ENCODE measurements at regions not wholly inside any gene's neighbourhood (a gene's known extent, or its start where the extent isn't known, plus 50 kb on each side); places are given as distances from the start of the nearest gene placed in this dataset.

DNA sequence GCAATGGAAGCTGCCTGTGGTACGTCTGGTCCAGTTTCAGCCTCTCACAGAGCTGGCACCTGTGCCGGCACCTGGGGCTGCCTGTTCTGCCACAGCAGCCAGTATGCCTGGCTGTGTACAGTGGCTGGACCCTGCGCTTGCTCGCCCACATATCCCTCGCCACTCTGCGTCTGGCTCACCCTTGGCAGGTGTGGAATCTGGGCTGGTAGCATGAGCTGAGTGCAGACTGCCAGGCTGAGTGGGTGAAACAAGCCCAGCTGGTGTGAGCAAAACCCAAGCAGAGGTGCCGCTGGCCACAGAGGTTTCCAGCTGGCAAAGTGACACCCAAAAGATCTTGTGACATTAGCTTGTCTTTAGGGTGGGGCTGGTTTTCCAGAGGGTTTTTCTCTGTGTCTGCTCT is 80.7 kb downstream of the ING1 start:
- DNase-seq (ENCODE audit: extremely low spot score): no peak
- ChIA-PET CTCF (interaction anchor here (1.2 to 1.3 kb wide), 2 partner anchors 13 to 201 kb away, joined by 4 read pairs; no protein-coding TSS in a partner anchor), POLR2A (no interaction called here)
- no peak for TF ChIP-seq CTCF (IDR thresholded peaks at IDR 0.05; ENCODE audit: control extremely low read depth, extremely low read depth, low read depth, missing control alignments)

GRCh38 chr13:110797230-110797877 is 83.9 kb downstream of the ING1 start:
- TF ChIP-seq CTCF (IDR thresholded peaks at IDR 0.05; ENCODE audit: control extremely low read depth, extremely low read depth, low read depth, missing control alignments): no peak
- ChIA-PET CTCF (interaction anchor here (1.1 to 1.3 kb wide), 3 partner anchors 11 to 270 kb away, joined by 3 to 5 read pairs (median 4); no protein-coding TSS in a partner anchor), POLR2A (no interaction called here)
- DNase-seq (ENCODE audit: extremely low spot score): no peak

GRCh38 chr13:110798081-110798994 is 84.8 kb downstream of the ING1 start:
- CTCF ChIA-PET: interaction anchor here (1.2 to 1.3 kb wide), 2 partner anchors 12 to 20 kb away, joined by 4 to 5 read pairs; no protein-coding TSS in a partner anchor
- POLR2A ChIA-PET: no interaction called here
- no peak for TF ChIP-seq CTCF (IDR thresholded peaks at IDR 0.05; ENCODE audit: control extremely low read depth, extremely low read depth, low read depth, missing control alignments)
- no peak for DNase-seq (ENCODE audit: extremely low spot score)

DNA sequence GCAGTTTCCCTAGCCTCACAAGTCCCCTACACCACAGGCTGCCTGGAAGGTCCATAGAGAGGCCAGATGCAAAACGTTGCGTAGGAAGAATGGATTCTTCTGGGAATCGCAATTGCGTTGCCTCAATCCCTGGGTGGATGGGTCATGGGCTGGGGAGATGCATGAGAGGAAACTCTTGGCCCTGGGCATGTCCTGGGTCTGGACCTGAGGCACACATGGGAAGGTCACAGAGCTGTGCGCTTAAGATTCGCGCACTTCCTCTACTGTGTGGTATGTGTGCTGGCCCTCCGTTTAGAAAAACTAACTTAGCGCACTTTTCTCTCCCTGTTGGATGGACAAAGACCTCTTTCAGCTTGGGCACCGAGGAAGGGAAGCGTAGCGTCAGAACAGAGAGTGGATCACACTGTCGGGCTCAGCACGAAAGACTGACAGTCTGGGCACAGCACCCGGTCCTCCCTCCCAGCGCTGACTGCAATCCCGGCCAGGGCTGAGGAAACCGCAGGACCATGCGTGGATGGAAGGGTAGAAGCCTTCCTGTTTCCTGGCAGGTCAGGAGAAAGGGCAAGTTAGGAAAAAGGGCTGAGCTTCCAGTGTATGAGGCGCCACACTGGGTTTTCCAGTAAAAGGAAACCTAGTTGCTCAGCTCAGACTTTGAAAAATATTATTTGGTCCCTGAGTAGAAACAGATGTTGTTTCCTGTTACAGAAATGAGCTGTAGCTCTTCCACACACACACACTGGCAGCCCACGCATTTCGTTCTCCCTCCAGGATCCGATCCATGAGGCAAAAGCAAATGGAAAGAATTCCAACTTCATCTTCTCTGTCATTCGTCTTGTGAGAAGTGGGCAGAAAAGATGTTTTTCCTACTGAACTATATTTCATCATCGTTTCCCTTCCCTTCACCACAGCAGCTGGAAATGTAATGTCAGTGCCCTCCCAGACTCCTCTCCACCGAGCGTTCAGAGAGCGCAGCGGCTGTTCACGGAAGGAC is 86.0 kb downstream of the ING1 start:
- no peak for DNase-seq (ENCODE audit: extremely low spot score)
- CTCF ChIA-PET: interaction anchor here (1.0 to 2.9 kb wide), 3 partner anchors 15 to 29 kb away, joined by 3 to 10 read pairs (median 3); no protein-coding TSS in a partner anchor
- POLR2A ChIA-PET: no interaction called here
- no peak for TF ChIP-seq CTCF (IDR thresholded peaks at IDR 0.05; ENCODE audit: control extremely low read depth, extremely low read depth, low read depth, missing control alignments)

GRCh38 chr13:110801044-110801443 is 87.5 kb downstream of the ING1 start:
- no peak for DNase-seq (ENCODE audit: extremely low spot score)
- POLR2A ChIA-PET: no interaction called here
- CTCF ChIA-PET: interaction anchor here (0.8 to 2.9 kb wide), 3 partner anchors 17 to 345 kb away, joined by 3 to 10 read pairs (median 3); no protein-coding TSS in a partner anchor
- no peak for TF ChIP-seq CTCF (IDR thresholded peaks at IDR 0.05; ENCODE audit: control extremely low read depth, extremely low read depth, low read depth, missing control alignments)
